HUES64 (cell line): ENCODE measurements at regions not wholly inside any gene's neighbourhood (a gene's known extent, or its start where the extent isn't known, plus 50 kb on each side); places are given as distances from the start of the nearest gene placed in this dataset.
"Not testable (repeated sequence)": the region's sequence is repeated elsewhere in the genome, so short reads cannot be mapped to it uniquely, and the experiment has no call there.

Source experiments
- H3K27ac ChIP-seq: 2 replicates; pipeline ENCODE4 v1.7.0; 2013; ENCODE audit warnings: low read depth, low read length, inconsistent platforms
- H3K27me3 ChIP-seq: 2 replicates; pipeline ENCODE4 v1.6.1; 2013; ENCODE audit warnings: mild to moderate bottlenecking, low read length; ENCODE audit not compliant: insufficient read depth
- H3K36me3 ChIP-seq: 2 replicates; pipeline ENCODE4 v1.6.1; 2013; ENCODE audit warnings: mild to moderate bottlenecking, low read length; ENCODE audit not compliant: insufficient read depth
- H3K4me1 ChIP-seq: 2 replicates; pipeline ENCODE4 v1.6.1; 2013; ENCODE audit warnings: mild to moderate bottlenecking, low read length, moderate library complexity; ENCODE audit not compliant: insufficient read depth
- H3K4me3 ChIP-seq: 2 replicates; pipeline ENCODE4 v1.5.1; 2013; ENCODE audit warnings: mild to moderate bottlenecking, low read length, moderate library complexity
- H3K9ac ChIP-seq: 2 replicates; pipeline ENCODE4 v1.6.1; 2013; ENCODE audit warnings: mild to moderate bottlenecking, low read depth, low read length
- H3K9me3 ChIP-seq: 2 replicates; pipeline ENCODE4 v1.6.1; 2013; ENCODE audit warnings: low read depth, low read length; ENCODE audit not compliant: insufficient read depth
- WGBS: fragments of 150-250, 120-280 bp; methylation state at CpG from one replicate; pipeline ENCODE4 v1.1.7; 2013; ENCODE audit warnings: missing lambda C conversion rate; 5-methylcytosine and 5-hydroxymethylcytosine counted together

DNA sequence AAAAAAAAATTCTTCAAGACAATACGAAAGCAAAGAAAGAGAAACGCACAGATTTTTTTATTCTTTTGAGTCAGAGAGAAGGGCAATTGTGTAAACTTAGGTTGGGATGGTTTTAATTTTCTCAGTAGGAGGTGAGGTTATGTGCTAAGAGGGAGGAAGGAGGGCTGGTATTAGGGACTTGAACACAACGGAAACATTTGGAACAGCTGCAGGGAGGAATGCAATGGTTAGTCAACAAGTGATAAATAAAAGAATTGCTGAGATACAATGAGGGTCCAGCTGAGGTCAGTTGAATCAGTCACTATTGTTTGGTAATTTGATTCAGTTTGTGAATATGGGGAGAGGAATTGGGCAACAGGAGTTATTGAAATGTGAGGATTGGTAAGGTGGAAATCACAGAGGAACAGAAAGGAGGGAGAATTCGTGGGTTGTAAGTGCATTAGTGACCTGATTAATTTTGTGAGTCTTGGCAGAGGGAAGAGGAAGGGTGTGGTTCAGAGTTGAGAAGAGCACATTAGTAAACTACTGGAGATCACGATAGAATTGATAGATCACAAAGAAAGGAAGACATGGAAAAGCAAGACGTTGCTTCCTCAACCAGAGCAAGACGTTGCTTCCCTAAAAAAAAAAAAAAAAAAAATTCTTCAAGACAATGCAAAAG is 499.5 kb upstream of the SPRY2 start:
- Histone ChIP-seq H3K9ac (no peak overlapping the region), H3K4me3 (no peak overlapping the region), H3K36me3 (no peaks in the 10 kb centered on the region), H3K27me3 (no peaks in the 10 kb centered on the region), H3K4me1 (peaks cover 25% of the 10 kb centered on the region), H3K27ac (no peak overlapping the region), H3K9me3 (no peaks in the 10 kb centered on the region)
- WGBS, result 79% methylated on average over 7 of the region's 7 CpGs

- Histone ChIP-seq H3K9ac (no peak overlapping the region), H3K27me3 (no peaks in the 10 kb centered on the region), H3K36me3 (no peaks in the 10 kb centered on the region), H3K27ac (no peak overlapping the region), H3K9me3 (peaks cover 21% of the 10 kb centered on the region), H3K4me1 (peaks cover 10% of the 10 kb centered on the region), H3K4me3 (no peak overlapping the region)
These were observed 495.0 kb upstream of the SPRY2 start for GRCh38 chr13:80835902-80836301.

DNA sequence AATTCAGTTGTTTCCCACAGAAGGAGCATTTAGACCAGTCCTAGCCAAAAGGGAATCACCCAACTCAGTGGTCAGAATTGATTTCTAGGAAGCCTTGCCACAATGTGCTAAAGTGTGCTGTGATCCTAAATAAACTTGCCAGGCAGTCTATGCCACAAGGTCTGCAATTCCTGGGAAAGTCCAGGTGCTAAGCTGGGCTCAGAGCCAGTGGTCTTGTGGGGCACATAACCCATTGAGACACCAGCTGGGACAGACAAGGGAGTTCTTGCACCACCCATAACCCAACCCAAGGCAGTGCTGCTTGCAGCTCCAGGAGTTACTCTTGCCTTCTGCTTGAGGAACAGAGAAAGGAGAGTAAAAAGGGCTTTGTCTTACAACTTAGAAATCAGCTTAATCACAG is 489.5 kb upstream of the SPRY2 start:
- Histone ChIP-seq H3K9ac (no peak overlapping the region), H3K36me3 (no peaks in the 10 kb centered on the region), H3K27me3 (no peaks in the 10 kb centered on the region), H3K4me1 (no peaks in the 10 kb centered on the region), H3K27ac (no peak overlapping the region), H3K4me3 (no peak overlapping the region), H3K9me3 (peaks cover 35% of the 10 kb centered on the region)

DNA sequence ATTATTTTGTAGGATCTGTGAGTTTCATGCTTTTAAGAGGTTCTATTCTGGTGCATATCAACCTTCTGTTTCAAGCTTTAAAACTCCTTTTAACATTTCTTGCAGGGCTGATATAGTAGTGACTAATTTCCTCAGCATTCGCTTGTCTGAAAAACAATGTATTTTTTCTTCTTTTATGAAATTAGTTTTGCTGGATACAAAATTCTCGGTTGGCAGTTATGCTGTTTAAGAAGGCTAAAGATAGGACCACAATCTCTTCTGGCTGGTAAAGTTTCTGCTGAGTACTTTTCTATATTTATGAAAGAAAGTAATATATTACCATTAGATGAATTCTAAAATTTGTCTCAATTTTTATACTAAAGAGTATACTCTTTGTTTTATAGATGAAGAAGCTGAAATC is 487.8 kb upstream of the SPRY2 start:
- Histone ChIP-seq H3K4me3 (no peak overlapping the region), H3K27me3 (no peaks in the 10 kb centered on the region), H3K4me1 (no peaks in the 10 kb centered on the region), H3K9ac (no peak overlapping the region), H3K27ac (no peak overlapping the region), H3K9me3 (peaks cover 26% of the 10 kb centered on the region), H3K36me3 (no peaks in the 10 kb centered on the region)
- 100% methylated on average over 2 of the region's 2 CpGs for WGBS

DNA sequence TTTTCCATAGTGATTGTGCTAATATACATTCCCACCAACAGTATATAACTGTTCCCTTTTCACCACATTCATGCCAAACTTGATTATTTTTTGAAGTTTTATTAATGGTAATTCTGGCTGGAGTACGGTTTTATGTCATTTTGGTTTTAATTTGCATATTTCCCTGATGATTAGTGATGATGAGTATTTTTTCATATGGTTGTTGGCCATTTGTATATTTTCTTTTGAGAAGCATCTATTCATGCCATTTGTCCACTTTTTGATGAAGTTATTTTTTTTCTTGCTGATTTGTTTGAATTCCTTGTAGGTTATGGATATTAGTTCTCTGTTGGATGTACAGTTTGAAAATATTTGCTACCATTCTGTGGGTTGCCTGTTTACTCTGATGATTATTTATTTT is 484.4 kb upstream of the SPRY2 start:
- no peak overlapping the region for H3K4me3 ChIP-seq
- no peak overlapping the region for H3K27ac ChIP-seq
- H3K9ac ChIP-seq, result no peak overlapping the region
- H3K27me3 ChIP-seq, result no peaks in the 10 kb centered on the region
- H3K4me1 ChIP-seq, result no peaks in the 10 kb centered on the region
- H3K9me3 ChIP-seq, result peaks cover 19% of the 10 kb centered on the region
- 100% methylated on average over 1 of the region's 1 CpG for WGBS
- no peaks in the 10 kb centered on the region for H3K36me3 ChIP-seq

DNA sequence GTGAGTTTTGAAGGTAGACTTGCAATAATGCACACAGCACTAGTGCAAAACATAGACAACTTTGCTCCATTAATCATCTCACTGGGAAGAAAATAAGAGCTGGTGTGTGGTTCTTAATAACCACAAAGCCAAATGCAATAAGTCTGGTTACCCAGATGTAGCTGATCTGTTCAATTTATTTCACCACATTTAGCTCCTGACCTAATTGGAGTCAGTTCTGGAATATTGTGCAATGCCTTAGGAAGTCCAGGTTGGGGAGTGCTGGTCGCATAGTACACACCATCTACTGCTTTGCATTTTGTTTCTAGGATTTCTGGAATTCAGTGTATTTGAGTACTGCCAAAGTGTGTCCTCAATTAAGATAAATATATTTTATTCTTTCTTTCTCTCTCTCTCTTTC is 483.3 kb upstream of the SPRY2 start:
- no peak overlapping the region for H3K4me3 ChIP-seq
- no peaks in the 10 kb centered on the region for H3K4me1 ChIP-seq
- H3K27ac ChIP-seq, result no peak overlapping the region
- H3K36me3 ChIP-seq, result no peaks in the 10 kb centered on the region
- H3K9me3 ChIP-seq, result peaks cover 17% of the 10 kb centered on the region
- no peaks in the 10 kb centered on the region for H3K27me3 ChIP-seq
- no CpG with 5 or more reads among the region's 1 CpG for WGBS
- no peak overlapping the region for H3K9ac ChIP-seq

GRCh38 chr13:80823472-80823871 is 482.5 kb upstream of the SPRY2 start:
- WGBS, result 97% methylated on average over 1 of the region's 1 CpG
- Histone ChIP-seq H3K27ac (no peak overlapping the region), H3K36me3 (no peaks in the 10 kb centered on the region), H3K9me3 (peaks cover 11% of the 10 kb centered on the region), H3K4me1 (no peaks in the 10 kb centered on the region), H3K27me3 (no peaks in the 10 kb centered on the region), H3K4me3 (no peak overlapping the region), H3K9ac (no peak overlapping the region)

GRCh38 chr13:80821466-80821865 is 480.5 kb upstream of the SPRY2 start:
- H3K9me3 ChIP-seq, result peaks cover 18% of the 10 kb centered on the region
- H3K4me1 ChIP-seq, result no peaks in the 10 kb centered on the region
- no peak overlapping the region for H3K27ac ChIP-seq
- no peak overlapping the region for H3K4me3 ChIP-seq
- H3K9ac ChIP-seq, result no peak overlapping the region
- no peaks in the 10 kb centered on the region for H3K36me3 ChIP-seq
- H3K27me3 ChIP-seq, result no peaks in the 10 kb centered on the region

GRCh38 chr13:80817979-80818378 is 477.1 kb upstream of the SPRY2 start:
- Histone ChIP-seq H3K27ac (no peak overlapping the region), H3K9me3 (peaks cover 13% of the 10 kb centered on the region), H3K4me3 (no peak overlapping the region), H3K4me1 (no peaks in the 10 kb centered on the region), H3K36me3 (no peaks in the 10 kb centered on the region), H3K27me3 (no peaks in the 10 kb centered on the region), H3K9ac (no peak overlapping the region)
- no CpG with 5 or more reads among the region's 1 CpG for WGBS

DNA sequence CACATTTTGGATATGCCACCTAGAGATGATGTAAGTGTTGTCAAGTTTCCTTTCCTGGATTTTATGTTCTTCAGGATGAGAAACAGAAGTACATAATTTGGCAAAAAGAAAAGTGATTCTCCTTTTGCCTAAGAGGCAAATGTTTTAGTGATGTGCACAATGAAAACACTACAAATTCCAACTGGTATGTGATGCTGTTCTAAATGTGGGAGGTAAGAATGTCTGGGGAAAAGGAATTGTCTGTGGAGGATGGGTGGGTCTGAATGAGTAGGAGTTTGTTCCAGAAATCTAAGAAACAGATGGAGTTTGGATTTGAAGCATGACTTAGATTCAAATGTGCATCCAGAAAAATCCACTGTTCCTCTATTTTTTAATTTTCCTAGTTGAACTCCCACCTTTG is 473.6 kb upstream of the SPRY2 start:
- H3K9me3 ChIP-seq, result peaks cover 13% of the 10 kb centered on the region
- no peaks in the 10 kb centered on the region for H3K4me1 ChIP-seq
- no peak overlapping the region for H3K9ac ChIP-seq
- H3K36me3 ChIP-seq, result no peaks in the 10 kb centered on the region
- no peaks in the 10 kb centered on the region for H3K27me3 ChIP-seq
- no peak overlapping the region for H3K27ac ChIP-seq
- no peak overlapping the region for H3K4me3 ChIP-seq

DNA sequence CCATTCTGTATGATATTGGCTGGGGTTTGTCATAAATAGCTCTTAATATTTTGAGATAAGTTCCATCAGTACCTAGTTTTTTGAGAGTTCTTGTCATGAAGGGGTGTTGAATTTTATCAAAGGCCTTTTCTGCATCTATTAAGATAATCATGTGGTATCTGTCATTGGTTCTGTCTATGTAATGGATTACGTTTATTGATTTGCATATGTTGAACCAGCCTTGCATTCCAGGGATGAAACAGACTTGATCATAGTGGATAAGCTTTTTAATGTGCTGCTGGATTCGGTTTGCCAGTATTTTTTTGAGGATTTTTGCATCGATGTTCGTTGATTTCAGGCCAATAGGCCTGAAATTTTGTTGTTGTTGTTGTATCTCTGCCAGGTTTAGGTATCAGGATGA is 469.4 kb upstream of the SPRY2 start:
- not testable (repeated sequence) for H3K9me3 ChIP-seq, H3K4me3 ChIP-seq, H3K9ac ChIP-seq, H3K4me1 ChIP-seq, H3K27me3 ChIP-seq, H3K36me3 ChIP-seq, H3K27ac ChIP-seq
- WGBS, result 92% methylated on average over 4 of the region's 4 CpGs

DNA sequence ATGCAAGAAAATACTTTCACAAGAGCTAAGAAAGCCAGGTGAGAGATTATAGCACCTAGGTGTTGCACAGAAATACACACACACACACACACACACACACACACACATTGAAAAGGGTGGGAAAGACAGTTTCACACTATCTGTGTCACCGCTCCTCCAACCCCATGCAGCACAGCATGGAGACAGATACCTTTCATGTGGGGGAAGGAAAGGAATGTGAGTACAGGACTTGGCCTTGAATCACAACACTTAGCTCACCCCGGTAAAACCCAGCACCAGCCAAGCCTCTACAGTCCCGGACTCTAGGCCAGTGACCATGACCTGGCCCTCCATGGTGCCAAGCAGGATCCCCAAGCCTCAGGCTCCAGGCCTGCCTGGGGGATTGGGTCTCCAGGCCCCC is 462.0 kb upstream of the SPRY2 start:
- Histone ChIP-seq H3K27me3 (no peaks in the 10 kb centered on the region), H3K9ac (no peak overlapping the region), H3K9me3 (no peaks in the 10 kb centered on the region), H3K4me3 (no peak overlapping the region), H3K4me1 (no peaks in the 10 kb centered on the region), H3K36me3 (no peaks in the 10 kb centered on the region), H3K27ac (no peak overlapping the region)
- 76% methylated on average over 2 of the region's 3 CpGs for WGBS
